ENCODE measurements at regions not wholly inside any gene's neighbourhood (a gene's known extent, or its start where the extent isn't known, plus 50 kb on each side); places are given as distances from the start of the nearest gene placed in this dataset.

- no peaks in the 10 kb centered on the region for H3K36me3 ChIP-seq
- no peak for DNase-seq
- no peaks in the 10 kb centered on the region for H3K4me1 ChIP-seq
- no peaks in the 10 kb centered on the region for H3K27me3 ChIP-seq
- H3K27ac ChIP-seq = no peak overlapping the region
- intact Hi-C loops (cut with DNase I; ENCODE audit: low total_unique reads) = no loop called here
- no peak overlapping the region for H3K4me3 ChIP-seq
- H3K9me3 ChIP-seq = no peaks in the 10 kb centered on the region
- TF ChIP-seq CTCF (IDR thresholded peaks at IDR 0.05) = no peak
Observed at GRCh38 chr15:39238443-39238842, 342.4 kb upstream of the THBS1 start.

- no peak for DNase-seq
- no peaks in the 10 kb centered on the region for H3K9me3 ChIP-seq
- H3K36me3 ChIP-seq = no peaks in the 10 kb centered on the region
- H3K27ac ChIP-seq = no peak overlapping the region
- intact Hi-C loops (cut with DNase I; ENCODE audit: low total_unique reads) = no loop called here
- TF ChIP-seq CTCF (IDR thresholded peaks at IDR 0.05) = no peak
- H3K4me3 ChIP-seq = no peak overlapping the region
- H3K4me1 ChIP-seq = no peaks in the 10 kb centered on the region
- no peaks in the 10 kb centered on the region for H3K27me3 ChIP-seq
Observed at GRCh38 chr15:39239562-39239961, 341.3 kb upstream of the THBS1 start.

GRCh38 chr15:39242345-39242744, 338.5 kb upstream of the THBS1 start:
- DNase-seq = peak in 1 of 2 donors; percentile 22

GRCh38 chr15:39243396-39243795, 337.5 kb upstream of the THBS1 start:
- intact Hi-C loops (cut with DNase I; ENCODE audit: low total_unique reads) = no loop called here
- TF ChIP-seq CTCF (IDR thresholded peaks at IDR 0.05) = no peak
- Histone ChIP-seq H3K27ac (no peak overlapping the region), H3K36me3 (no peaks in the 10 kb centered on the region), H3K4me3 (no peak overlapping the region), H3K27me3 (no peaks in the 10 kb centered on the region), H3K4me1 (peaks cover 0 to 7% (median 2%) of the 10 kb centered on the region in 4 donors), H3K9me3 (no peaks in the 10 kb centered on the region)
- no peak for DNase-seq

More at GRCh38 chr15:39242345-39242744, 338.5 kb upstream of the THBS1 start:
- no peaks in the 10 kb centered on the region for H3K9me3 ChIP-seq
- H3K4me3 ChIP-seq = no peak overlapping the region
- H3K27me3 ChIP-seq = no peaks in the 10 kb centered on the region
- intact Hi-C loops (cut with DNase I; ENCODE audit: low total_unique reads) = no loop called here
- TF ChIP-seq CTCF (IDR thresholded peaks at IDR 0.05) = no peak
- no peaks in the 10 kb centered on the region for H3K4me1 ChIP-seq
- no peaks in the 10 kb centered on the region for H3K36me3 ChIP-seq
- no peak overlapping the region for H3K27ac ChIP-seq

GRCh38 chr15:39244776-39245175, 336.1 kb upstream of the THBS1 start:
- Histone ChIP-seq H3K27ac (no peak overlapping the region), H3K36me3 (no peaks in the 10 kb centered on the region), H3K9me3 (no peaks in the 10 kb centered on the region), H3K4me1 (peaks cover 0 to 7% (median 3%) of the 10 kb centered on the region in 4 donors), H3K27me3 (no peaks in the 10 kb centered on the region), H3K4me3 (no peak overlapping the region)
- no peak for TF ChIP-seq CTCF (IDR thresholded peaks at IDR 0.05)
- no peak for DNase-seq
- intact Hi-C loops (cut with DNase I; ENCODE audit: low total_unique reads) = no loop called here

- Histone ChIP-seq H3K4me3 (no peak overlapping the region), H3K27me3 (no peaks in the 10 kb centered on the region), H3K27ac (no peak overlapping the region), H3K9me3 (no peaks in the 10 kb centered on the region), H3K36me3 (no peaks in the 10 kb centered on the region), H3K4me1 (peaks cover 0 to 7% (median 3%) of the 10 kb centered on the region in 4 donors)
- no peak for TF ChIP-seq CTCF (IDR thresholded peaks at IDR 0.05)
- intact Hi-C loops (cut with DNase I; ENCODE audit: low total_unique reads) = no loop called here
- no peak for DNase-seq
Observed at GRCh38 chr15:39246523-39246922, 334.4 kb upstream of the THBS1 start.
